A673 (cell line): ENCODE measurements at regions not wholly inside any gene's neighbourhood (a gene's known extent, or its start where the extent isn't known, plus 50 kb on each side); places are given as distances from the start of the nearest gene placed in this dataset.

Source experiments
- BruUV-seq: library from RNA; stranded (reverse); fragments of 400-500 nt; replicated peaks from 2 replicates; lab custom pipeline; 2021; lab: Mats Ljungman, UMichigan
- CTCF ChIA-PET: fragments of 300-600 bp; sonication (Branson Sonifier 250); formaldehyde crosslinking; loops from one replicate; lab custom pipeline; 2022; ENCODE audit warnings: antibody characterized with exemption; lab: Charles Lee
- POLR2A ChIA-PET: fragments of 300-600 bp; sonication (Branson Sonifier 250); formaldehyde crosslinking; loops from one replicate; lab custom pipeline; 2022; ENCODE audit warnings: antibody characterized with exemption; ENCODE audit not compliant: low non-redundant PET; lab: Charles Lee
- DNase-seq: peaks from one replicate; pipeline ENCODE4 v3.0.0-alpha.2; 2015; ENCODE audit warnings: low spot score
- H3K27ac ChIP-seq: fragments of 200-600 bp; sonication (generic); 2 replicates; pipeline ENCODE4 v1.5.1; 2016; ENCODE audit warnings: mixed run types, low read depth, mild to moderate bottlenecking, mixed read lengths, antibody characterized with exemption, low read length; ENCODE audit not compliant: poor library complexity, severe bottlenecking
- H3K27me3 ChIP-seq: fragments of 200-600 bp; sonication (generic); replicated peaks from 2 replicates; pipeline ENCODE4 v1.6.1; 2017; ENCODE audit warnings: mixed run types, low read depth, mild to moderate bottlenecking, mixed read lengths, antibody characterized with exemption, low read length; ENCODE audit not compliant: insufficient read depth, poor library complexity
- H3K36me3 ChIP-seq: fragments of 200-600 bp; sonication (generic); 2 replicates; pipeline ENCODE4 v1.6.1; 2016; ENCODE audit warnings: mixed run types, mild to moderate bottlenecking, mixed read lengths, antibody characterized with exemption, low read length; ENCODE audit not compliant: insufficient read depth, poor library complexity, severe bottlenecking
- H3K4me1 ChIP-seq: fragments of 200-600 bp; sonication (generic); 2 replicates; pipeline ENCODE4 v1.6.1; 2017; ENCODE audit warnings: mixed run types, mild to moderate bottlenecking, mixed read lengths, antibody characterized with exemption, low read length; ENCODE audit not compliant: insufficient read depth, poor library complexity, severe bottlenecking
- H3K4me3 ChIP-seq: fragments of 200-600 bp; sonication (generic); 2 replicates; pipeline ENCODE4 v1.5.1; 2016; ENCODE audit warnings: low read depth, mixed run types, mild to moderate bottlenecking, mixed read lengths, low read length; ENCODE audit not compliant: poor library complexity, severe bottlenecking
- H3K9me3 ChIP-seq: fragments of 200-600 bp; sonication (generic); 2 replicates; pipeline ENCODE4 v1.6.1; 2016; ENCODE audit warnings: mixed run types, low read depth, mild to moderate bottlenecking, mixed read lengths, antibody characterized with exemption, low read length; ENCODE audit not compliant: poor library complexity, severe bottlenecking
- CTCF ChIP-seq: fragments of 300-800, 200-600 bp; sonication (generic); conservative IDR thresholded peaks from 2 replicates; pipeline ENCODE4 v1.5.1; 2017; ENCODE audit warnings: low read depth, mild to moderate bottlenecking, antibody characterized with exemption, low read length, moderate library complexity, mixed read lengths
- EZH2 ChIP-seq: fragments of 200-600 bp; sonication (generic); IDR thresholded peaks from 2 replicates; pipeline ENCODE4 v1.6.1; 2017; ENCODE audit warnings: borderline replicate concordance, low read depth, mild to moderate bottlenecking, mixed read lengths, antibody characterized with exemption, low read length; ENCODE audit not compliant: poor library complexity, severe bottlenecking
- intact Hi-C: fragments of 100-400 bp; cut with micrococcal nuclease; formaldehyde crosslinking; loops from one replicate; pipeline ENCODE4 v1.10.0; 2022; ENCODE audit not compliant: unreplicated experiment

- no peak overlapping the region for H3K4me3 ChIP-seq
- intact Hi-C loops: no loop called here
- POLR2A ChIA-PET: no interaction called here
- no peak for DNase-seq
- peaks cover 6% of the 10 kb centered on the region for H3K4me1 ChIP-seq
- no TSS peak for BruUV-seq
- CTCF ChIA-PET: no interaction called here
- H3K9me3 ChIP-seq: no peaks in the 10 kb centered on the region
- TF ChIP-seq CTCF (no peak), EZH2 (no peak)
- no peaks in the 10 kb centered on the region for H3K27me3 ChIP-seq
- no peak overlapping the region for H3K27ac ChIP-seq
- H3K36me3 ChIP-seq: no peaks in the 10 kb centered on the region
These were observed 67.1 kb upstream of the UNC5A start for GRCh38 chr5:176743136-176743861.

- Histone ChIP-seq H3K36me3 (no peaks in the 10 kb centered on the region), H3K27ac (no peak overlapping the region), H3K4me3 (no peak overlapping the region), H3K9me3 (no peaks in the 10 kb centered on the region), H3K27me3 (no peaks in the 10 kb centered on the region), H3K4me1 (peaks cover 6% of the 10 kb centered on the region)
- intact Hi-C loops: no loop called here
- TF ChIP-seq EZH2 (no peak), CTCF (no peak)
- ChIA-PET POLR2A (no interaction called here), CTCF (no interaction called here)
- no TSS peak for BruUV-seq
- no peak for DNase-seq
These were observed 66.3 kb upstream of the UNC5A start for GRCh38 chr5:176743868-176744583.

- H3K4me3 ChIP-seq: no peak overlapping the region
- no TSS peak for BruUV-seq
- TF ChIP-seq EZH2: no peak
- TF ChIP-seq CTCF: peak; percentile 44
- peaks cover 5% of the 10 kb centered on the region for H3K4me1 ChIP-seq
- H3K9me3 ChIP-seq: no peaks in the 10 kb centered on the region
- no peaks in the 10 kb centered on the region for H3K36me3 ChIP-seq
- ChIA-PET POLR2A (no interaction called here), CTCF (no interaction called here)
- no peak for DNase-seq
- no peak overlapping the region for H3K27ac ChIP-seq
- intact Hi-C loops: no loop called here
- H3K27me3 ChIP-seq: no peaks in the 10 kb centered on the region
These were observed 65.8 kb upstream of the UNC5A start for GRCh38 chr5:176744584-176744965.
